ENCODE measurements at regions not wholly inside any gene's neighbourhood (a gene's known extent, or its start where the extent isn't known, plus 50 kb on each side); places are given as distances from the start of the nearest gene placed in this dataset.
"Not testable (repeated sequence)": the region's sequence is repeated elsewhere in the genome, so short reads cannot be mapped to it uniquely, and the experiment has no call there.

- no peak for DNase-seq
Observed at GRCh38 chr4:114252499-114252898, 273.1 kb upstream of the ARSJ start.

- no peak for DNase-seq
Observed at GRCh38 chr4:114257501-114257900, 278.1 kb upstream of the ARSJ start.

- not testable (repeated sequence) for DNase-seq
Observed at GRCh38 chr4:114262421-114262820, 283.0 kb upstream of the ARSJ start.

GRCh38 chr4:114263233-114263632, 283.8 kb upstream of the ARSJ start:
- no peak for DNase-seq

GRCh38 chr4:114264452-114264851, 285.0 kb upstream of the ARSJ start:
- DNase-seq = no peak

- DNase-seq = no peak
Observed at GRCh38 chr4:114264877-114265291, 285.4 kb upstream of the ARSJ start.

GRCh38 chr4:114265342-114265741, 285.9 kb upstream of the ARSJ start:
- no peak for DNase-seq

- DNase-seq = no peak
Observed at GRCh38 chr4:114267976-114268375, 288.5 kb upstream of the ARSJ start.

GRCh38 chr4:114271031-114271430, 291.6 kb upstream of the ARSJ start:
- DNase-seq = no peak

- DNase-seq = no peak
Observed at GRCh38 chr4:114272226-114272625, 292.8 kb upstream of the ARSJ start.

- DNase-seq = no peak
Observed at GRCh38 chr4:114273238-114273637, 293.8 kb upstream of the ARSJ start.

GRCh38 chr4:114277690-114278089, 298.2 kb upstream of the ARSJ start:
- DNase-seq = no peak

GRCh38 chr4:114279066-114279465, 299.6 kb upstream of the ARSJ start:
- DNase-seq = no peak

GRCh38 chr4:114279711-114280110, 300.3 kb upstream of the ARSJ start:
- DNase-seq = no peak

- DNase-seq = no peak
Observed at GRCh38 chr4:114280645-114281044, 301.2 kb upstream of the ARSJ start.

GRCh38 chr4:114281164-114281960, 301.9 kb upstream of the ARSJ start:
- DNase-seq = no peak

GRCh38 chr4:114282937-114283336, 303.5 kb upstream of the ARSJ start:
- DNase-seq = no peak

GRCh38 chr4:114284629-114285028, 305.2 kb upstream of the ARSJ start:
- no peak for DNase-seq

- DNase-seq = no peak
Observed at GRCh38 chr4:114286262-114286810, 306.9 kb upstream of the ARSJ start.

GRCh38 chr4:114287079-114287696, 307.7 kb upstream of the ARSJ start:
- no peak for DNase-seq

- no peak for DNase-seq
Observed at GRCh38 chr4:114296126-114296525, 302.5 kb upstream of the UGT8 start.

- DNase-seq = no peak
Observed at GRCh38 chr4:114302472-114302871, 296.1 kb upstream of the UGT8 start.

- DNase-seq = no peak
Observed at GRCh38 chr4:114304046-114304445, 294.6 kb upstream of the UGT8 start.

- no peak for DNase-seq
Observed at GRCh38 chr4:114304567-114304966, 294.0 kb upstream of the UGT8 start.

All from NCI-H1048 (cell line).